IMR-90 (cell line): ENCODE measurements at regions not wholly inside any gene's neighbourhood (a gene's known extent, or its start where the extent isn't known, plus 50 kb on each side); places are given as distances from the start of the nearest gene placed in this dataset.
A peak's percentile ranks its signal among the peaks of the same experiment; 100 is the strongest.

Source experiments
- ATAC-seq: fragments of 200-7000 bp; cut with Tn5 transposase; 2 replicates; pipeline ENCODE4 v1.9.1; 2020; ENCODE audit warnings: low read depth, mild to moderate bottlenecking, moderate library complexity
- BruUV-seq: library from RNA; stranded (reverse); fragments of 400-500 nt; replicated peaks from 2 replicates; lab custom pipeline; 2021; lab: Mats Ljungman, UMichigan
- CTCF ChIA-PET: fragments of 300-600 bp; formaldehyde crosslinking; extraction: SDS; loops from one replicate; lab custom pipeline; 2021; ENCODE audit warnings: antibody characterized with exemption; lab: Yijun Ruan, JAX
- POLR2A ChIA-PET: fragments of 300-600 bp; sonication (Branson Sonifier 250); formaldehyde crosslinking; loops from one replicate; lab custom pipeline; 2022; ENCODE audit warnings: antibody characterized with exemption; ENCODE audit not compliant: unreplicated experiment; lab: Charles Lee
- DNase-seq: peaks from one replicate; pipeline ENCODE4 v3.0.0; 2013
- H2AFZ ChIP-seq: replicated peaks from 2 replicates; pipeline ENCODE3; 2013; ENCODE audit warnings: low read length, mild to moderate bottlenecking; ENCODE audit not compliant: poor library complexity
- H2AK5ac ChIP-seq: 2 replicates; pipeline ENCODE4 v1.6.1; 2013; ENCODE audit warnings: low read depth, low read length, inconsistent platforms
- H2AK9ac ChIP-seq: replicated peaks from 2 replicates; pipeline ENCODE3; 2013; ENCODE audit warnings: mild to moderate bottlenecking, low read depth, low read length, moderate library complexity; ENCODE audit not compliant: poor library complexity
- H2BK120ac ChIP-seq: 2 replicates; pipeline ENCODE4 v1.6.1; 2013; ENCODE audit warnings: low read depth, low read length, inconsistent platforms
- H2BK15ac ChIP-seq: 3 replicates; pipeline ENCODE4 v1.6.1; 2013; ENCODE audit warnings: low read depth, low read length, inconsistent platforms
- H2BK20ac ChIP-seq: 2 replicates; pipeline ENCODE4 v1.6.1; 2013; ENCODE audit warnings: low read depth, mild to moderate bottlenecking, inconsistent platforms, low read length, moderate library complexity
- H2BK5ac ChIP-seq: 2 replicates; pipeline ENCODE4 v1.6.1; 2013; ENCODE audit warnings: mild to moderate bottlenecking, low read depth, low read length, inconsistent platforms; ENCODE audit not compliant: poor library complexity, severe bottlenecking
- H3K14ac ChIP-seq: replicated peaks from 2 replicates; pipeline ENCODE4 v1.6.1; 2013; ENCODE audit warnings: low read depth, low read length, inconsistent platforms
- H3K18ac ChIP-seq: 2 replicates; pipeline ENCODE4 v1.6.1; 2013; ENCODE audit warnings: low read depth, low read length, control low read depth
- H3K23ac ChIP-seq: 2 replicates; pipeline ENCODE4 v1.6.1; 2013; ENCODE audit warnings: low read depth, low read length, inconsistent platforms
- H3K27ac ChIP-seq: 2 replicates; pipeline ENCODE4 v1.5.1; 2013; ENCODE audit warnings: mild to moderate bottlenecking, control low read depth, low read length; ENCODE audit not compliant: insufficient read depth
- H3K27me3 ChIP-seq: 2 replicates; pipeline ENCODE4 v1.6.1; 2013; ENCODE audit warnings: low read length; ENCODE audit not compliant: control insufficient read depth, insufficient read depth
- H3K36me3 ChIP-seq: 2 replicates; pipeline ENCODE4 v1.6.1; 2013; ENCODE audit warnings: low read length, mixed read lengths; ENCODE audit not compliant: control insufficient read depth, insufficient read depth
- H3K4ac ChIP-seq: 2 replicates; pipeline ENCODE4 v1.6.1; 2013; ENCODE audit warnings: low read depth, low read length, inconsistent platforms
- H3K4me1 ChIP-seq: 2 replicates; pipeline ENCODE4 v1.6.1; 2013; ENCODE audit warnings: low read length, mixed read lengths; ENCODE audit not compliant: control insufficient read depth, insufficient read depth
- H3K4me2 ChIP-seq: 2 replicates; pipeline ENCODE4 v1.6.1; 2013; ENCODE audit warnings: low read depth, mild to moderate bottlenecking, control low read depth, low read length, moderate library complexity
- H3K4me3 ChIP-seq: 2 replicates; pipeline ENCODE4 v1.5.1; 2013; ENCODE audit warnings: low read depth, mild to moderate bottlenecking, control low read depth, low read length, moderate library complexity; ENCODE audit not compliant: insufficient read depth
- H3K56ac ChIP-seq: 2 replicates; pipeline ENCODE4 v1.6.1; 2013; ENCODE audit warnings: low read length, inconsistent platforms; ENCODE audit not compliant: insufficient read depth; ENCODE audit errors: extremely low read depth
- H3K79me1 ChIP-seq, 2 experiments: 2 replicates each; pipeline ENCODE4 v1.6.1; 2013; ENCODE audit warnings: low read length in 2 of 2, inconsistent platforms in 1 of 2, low read depth in 1 of 2
- H3K9ac ChIP-seq: 2 replicates; pipeline ENCODE4 v1.6.1; 2013; ENCODE audit warnings: low read depth, low read length, control low read depth
- H3K9me1 ChIP-seq: 2 replicates; pipeline ENCODE4 v1.6.1; 2013; ENCODE audit warnings: low read length, inconsistent platforms; ENCODE audit not compliant: insufficient read depth
- H3K9me3 ChIP-seq: 2 replicates; pipeline ENCODE4 v1.6.1; 2013; ENCODE audit warnings: low read length; ENCODE audit not compliant: control insufficient read depth, insufficient read depth
- H4K20me1 ChIP-seq: 2 replicates; pipeline ENCODE4 v1.6.1; 2013; ENCODE audit warnings: low read length, inconsistent platforms; ENCODE audit not compliant: insufficient read depth
- H4K5ac ChIP-seq: 2 replicates; pipeline ENCODE4 v1.6.1; 2013; ENCODE audit warnings: mild to moderate bottlenecking, low read depth, low read length, control low read depth
- H4K8ac ChIP-seq, 2 experiments: 2 replicates each; pipeline ENCODE4 v1.6.1; 2013; ENCODE audit warnings: low read depth in 2 of 2, low read length in 2 of 2, control low read depth in 1 of 2, inconsistent platforms in 1 of 2
- H4K91ac ChIP-seq: 2 replicates; pipeline ENCODE4 v1.6.1; 2013; ENCODE audit warnings: low read depth, low read length, inconsistent platforms; ENCODE audit not compliant: insufficient read depth
- CHD1 ChIP-seq: IDR thresholded peaks from 2 replicates; pipeline ENCODE4 v1.6.1; 2012; ENCODE audit warnings: low read depth, low read length, improper control_type of control experiment
- FOS ChIP-seq: fragments of 150-350 bp; IDR thresholded peaks from 2 replicates; pipeline ENCODE4 v1.6.1; 2016; ENCODE audit warnings: low read depth, low read length
- MAFK ChIP-seq: IDR thresholded peaks from 2 replicates; pipeline ENCODE4 v1.6.1; 2012; ENCODE audit warnings: low read depth, low read length, improper control_type of control experiment
- MAZ ChIP-seq: IDR thresholded peaks from 2 replicates; pipeline ENCODE4 v1.6.1; 2012; ENCODE audit warnings: low read depth, mild to moderate bottlenecking, low read length, improper control_type of control experiment, moderate library complexity, borderline replicate concordance
- NFE2L2 ChIP-seq: fragments of 150-350 bp; IDR thresholded peaks from 2 replicates; pipeline ENCODE4 v1.6.1; 2016; ENCODE audit warnings: low read depth, mild to moderate bottlenecking, low read length
- WGBS, 2 experiments: methylation state at CpG; one replicate each; pipeline versions ENCODE4 v1.1.5 to v1.1.7; 2013; ENCODE audit warnings: missing lambda C conversion rate in 2 of 2; ENCODE audit not compliant: insufficient read length in 1 of 2; ENCODE audit errors: extremely low coverage in 2 of 2; 5-methylcytosine and 5-hydroxymethylcytosine counted together
- dilution Hi-C: fragments of 300-500 bp; cut with HindIII; formaldehyde crosslinking; loops from one replicate; pipeline ENCODE4 v1.14.3; 2018; ENCODE audit warnings: low sequenced_read_pairs; ENCODE audit not compliant: unreplicated experiment
- in situ Hi-C: fragments of 300-500 bp; cut with MboI; formaldehyde crosslinking; loops from 3 replicates; pipeline ENCODE4 v1.14.3; 2019; ENCODE audit warnings: low sequenced_read_pairs, inconsistent platforms, mixed read lengths
- intact Hi-C: fragments of 100-400 bp; cut with micrococcal nuclease; formaldehyde crosslinking; loops from 2 replicates; pipeline ENCODE4 v1.10.0; 2022

- no peak overlapping the region for H3K4me2 ChIP-seq
- no peaks in the 10 kb centered on the region for H3K36me3 ChIP-seq
- POLR2A ChIA-PET: no interaction called here
- CTCF ChIA-PET: no interaction called here
- no peak overlapping the region for H2BK15ac ChIP-seq
- TF ChIP-seq MAZ: no peak
- no peak for TF ChIP-seq FOS
- no peak for TF ChIP-seq MAFK
- TF ChIP-seq NFE2L2: no peak
- TF ChIP-seq CHD1: no peak
- ATAC-seq (no peak), DNase-seq (no peak)
- H3K4me1 ChIP-seq: no peaks in the 10 kb centered on the region
- no peak overlapping the region for H2BK5ac ChIP-seq
- no peak overlapping the region for H3K14ac ChIP-seq
- H3K9me1 ChIP-seq: no peaks in the 10 kb centered on the region
- H4K5ac ChIP-seq: no peak overlapping the region
- no peak overlapping the region for H3K56ac ChIP-seq
- H3K18ac ChIP-seq: no peak overlapping the region
- H3K9me3 ChIP-seq: no peaks in the 10 kb centered on the region
- dilution Hi-C loops: no loop called here
- H3K9ac ChIP-seq: no peak overlapping the region
- no peak overlapping the region for H3K23ac ChIP-seq
- no peaks in the 10 kb centered on the region for H3K79me1 ChIP-seq
- H2AK5ac ChIP-seq: no peak overlapping the region
- no peak overlapping the region for H2AK9ac ChIP-seq
- no peak overlapping the region for H2BK120ac ChIP-seq
- no peak overlapping the region for H2BK20ac ChIP-seq
- peak overlapping the region; percentile 58 for H2AFZ ChIP-seq
- no peak overlapping the region for H4K8ac ChIP-seq
- H3K27ac ChIP-seq: no peak overlapping the region
- H3K4ac ChIP-seq: no peak overlapping the region
- intact Hi-C loops: no loop called here
- WGBS, 2 experiments: 87% methylated on average over 13 of the region's 17 CpGs; no CpG with 5 or more reads in 1 of the 2 experiments
- H3K4me3 ChIP-seq: no peak overlapping the region
- no TSS peak for BruUV-seq
- no peaks in the 10 kb centered on the region for H3K27me3 ChIP-seq
- H4K91ac ChIP-seq: no peak overlapping the region
- in situ Hi-C loops: no loop called here
- no peaks in the 10 kb centered on the region for H4K20me1 ChIP-seq
These were observed 1141.3 kb downstream of the BRINP3 start for GRCh38 chr1:189336115-189337100.
